ENCODE measurements at regions not wholly inside any gene's neighbourhood (a gene's known extent, or its start where the extent isn't known, plus 50 kb on each side); places are given as distances from the start of the nearest gene placed in this dataset.

DNA sequence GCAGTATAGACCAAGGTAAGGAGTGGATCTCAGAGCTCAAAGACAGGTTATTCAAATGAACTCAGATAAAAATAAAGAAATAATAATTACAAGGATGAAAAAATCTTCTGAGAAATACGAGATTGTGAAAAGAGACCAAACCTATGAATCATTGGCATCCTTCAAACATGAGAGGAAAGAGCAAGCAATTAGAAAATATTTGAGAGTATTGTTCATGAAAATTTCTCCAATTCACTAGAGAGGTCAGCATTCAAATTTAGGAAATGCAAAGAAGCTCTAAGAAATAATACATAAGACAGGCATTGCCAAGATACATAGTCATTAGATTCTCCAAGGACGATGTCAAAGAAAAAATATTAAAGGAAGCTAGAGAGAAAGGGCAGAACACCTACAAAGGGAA, 93.5 kb upstream of the GALNTL6 start (continued):
- no peak for TF ChIP-seq POLR2AphosphoS5 (IDR thresholded peaks at IDR 0.05; ENCODE audit: low read depth)
- no peak for TF ChIP-seq EZH2 (IDR thresholded peaks at IDR 0.05; ENCODE audit: low read depth, unreplicated experiment)
- TF ChIP-seq, protein P1, sequence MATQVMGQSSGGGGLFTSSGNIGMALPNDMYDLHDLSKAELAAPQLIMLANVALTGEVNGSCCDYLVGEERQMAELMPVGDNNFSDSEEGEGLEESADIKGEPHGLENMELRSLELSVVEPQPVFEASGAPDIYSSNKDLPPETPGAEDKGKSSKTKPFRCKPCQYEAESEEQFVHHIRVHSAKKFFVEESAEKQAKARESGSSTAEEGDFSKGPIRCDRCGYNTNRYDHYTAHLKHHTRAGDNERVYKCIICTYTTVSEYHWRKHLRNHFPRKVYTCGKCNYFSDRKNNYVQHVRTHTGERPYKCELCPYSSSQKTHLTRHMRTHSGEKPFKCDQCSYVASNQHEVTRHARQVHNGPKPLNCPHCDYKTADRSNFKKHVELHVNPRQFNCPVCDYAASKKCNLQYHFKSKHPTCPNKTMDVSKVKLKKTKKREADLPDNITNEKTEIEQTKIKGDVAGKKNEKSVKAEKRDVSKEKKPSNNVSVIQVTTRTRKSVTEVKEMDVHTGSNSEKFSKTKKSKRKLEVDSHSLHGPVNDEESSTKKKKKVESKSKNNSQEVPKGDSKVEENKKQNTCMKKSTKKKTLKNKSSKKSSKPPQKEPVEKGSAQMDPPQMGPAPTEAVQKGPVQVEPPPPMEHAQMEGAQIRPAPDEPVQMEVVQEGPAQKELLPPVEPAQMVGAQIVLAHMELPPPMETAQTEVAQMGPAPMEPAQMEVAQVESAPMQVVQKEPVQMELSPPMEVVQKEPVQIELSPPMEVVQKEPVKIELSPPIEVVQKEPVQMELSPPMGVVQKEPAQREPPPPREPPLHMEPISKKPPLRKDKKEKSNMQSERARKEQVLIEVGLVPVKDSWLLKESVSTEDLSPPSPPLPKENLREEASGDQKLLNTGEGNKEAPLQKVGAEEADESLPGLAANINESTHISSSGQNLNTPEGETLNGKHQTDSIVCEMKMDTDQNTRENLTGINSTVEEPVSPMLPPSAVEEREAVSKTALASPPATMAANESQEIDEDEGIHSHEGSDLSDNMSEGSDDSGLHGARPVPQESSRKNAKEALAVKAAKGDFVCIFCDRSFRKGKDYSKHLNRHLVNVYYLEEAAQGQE (IDR thresholded peaks at IDR 0.05; ENCODE audit: unreplicated experiment), result no peak
- no peak for TF ChIP-seq ZNF331 (CRISPR knock-in tag; IDR thresholded peaks at IDR 0.05; ENCODE audit: low read depth)
- no peak for TF ChIP-seq NANOG (IDR thresholded peaks at IDR 0.05; ENCODE audit: borderline replicate concordance)
- TF ChIP-seq CREB1 (CRISPR knock-in tag; IDR thresholded peaks at IDR 0.05; ENCODE audit: low read depth), result no peak
- TF ChIP-seq JUNB (IDR thresholded peaks at IDR 0.05; ENCODE audit: unreplicated experiment), result no peak
- TF ChIP-seq, protein P2, sequence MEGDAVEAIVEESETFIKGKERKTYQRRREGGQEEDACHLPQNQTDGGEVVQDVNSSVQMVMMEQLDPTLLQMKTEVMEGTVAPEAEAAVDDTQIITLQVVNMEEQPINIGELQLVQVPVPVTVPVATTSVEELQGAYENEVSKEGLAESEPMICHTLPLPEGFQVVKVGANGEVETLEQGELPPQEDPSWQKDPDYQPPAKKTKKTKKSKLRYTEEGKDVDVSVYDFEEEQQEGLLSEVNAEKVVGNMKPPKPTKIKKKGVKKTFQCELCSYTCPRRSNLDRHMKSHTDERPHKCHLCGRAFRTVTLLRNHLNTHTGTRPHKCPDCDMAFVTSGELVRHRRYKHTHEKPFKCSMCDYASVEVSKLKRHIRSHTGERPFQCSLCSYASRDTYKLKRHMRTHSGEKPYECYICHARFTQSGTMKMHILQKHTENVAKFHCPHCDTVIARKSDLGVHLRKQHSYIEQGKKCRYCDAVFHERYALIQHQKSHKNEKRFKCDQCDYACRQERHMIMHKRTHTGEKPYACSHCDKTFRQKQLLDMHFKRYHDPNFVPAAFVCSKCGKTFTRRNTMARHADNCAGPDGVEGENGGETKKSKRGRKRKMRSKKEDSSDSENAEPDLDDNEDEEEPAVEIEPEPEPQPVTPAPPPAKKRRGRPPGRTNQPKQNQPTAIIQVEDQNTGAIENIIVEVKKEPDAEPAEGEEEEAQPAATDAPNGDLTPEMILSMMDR (conservative IDR thresholded peaks at IDR 0.05; ENCODE audit: low read depth in 2 of 2), result no peak
- TF ChIP-seq STAT1 (IDR thresholded peaks at IDR 0.05; ENCODE audit: unreplicated experiment), result no peak
- no peak for TF ChIP-seq ZNF114 (CRISPR knock-in tag; IDR thresholded peaks at IDR 0.05)

DNA sequence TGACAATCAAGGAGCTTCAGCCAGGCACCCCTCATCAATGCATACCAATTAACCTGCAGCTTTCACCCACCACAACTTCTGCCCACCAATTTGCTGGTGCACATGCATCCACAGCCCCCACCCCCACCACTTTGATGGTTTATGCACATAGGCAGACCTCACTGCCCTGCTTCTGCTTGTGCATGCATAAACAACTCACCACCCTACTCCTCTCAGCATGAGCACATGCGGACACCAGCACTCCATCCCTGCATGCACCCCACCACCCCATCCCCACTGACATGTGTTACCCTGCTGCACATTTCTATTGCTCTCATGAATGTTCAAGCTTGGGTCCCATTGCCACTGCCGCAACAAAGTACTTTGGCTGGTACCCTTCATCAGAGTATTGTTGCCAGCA, 94.5 kb upstream of the GALNTL6 start:
- no peak overlapping the region for H3K27ac ChIP-seq (ENCODE audit: low read depth)
- DNase-seq (ENCODE audit: low spot score) (no peak), ATAC-seq (no peak)
- H3K27me3 ChIP-seq (ENCODE audit: insufficient read depth), result no peaks in the 10 kb centered on the region
- no peaks in the 10 kb centered on the region for H3K4me1 ChIP-seq (ENCODE audit: insufficient read depth)
- TF ChIP-seq ZNF114 (CRISPR knock-in tag; IDR thresholded peaks at IDR 0.05), result no peak
- TF ChIP-seq EZH2phosphoT487 (IDR thresholded peaks at IDR 0.05; ENCODE audit: unreplicated experiment), result no peak
- no peak for TF ChIP-seq POLR2AphosphoS5 (IDR thresholded peaks at IDR 0.05; ENCODE audit: low read depth)
- TF ChIP-seq, protein P3, sequence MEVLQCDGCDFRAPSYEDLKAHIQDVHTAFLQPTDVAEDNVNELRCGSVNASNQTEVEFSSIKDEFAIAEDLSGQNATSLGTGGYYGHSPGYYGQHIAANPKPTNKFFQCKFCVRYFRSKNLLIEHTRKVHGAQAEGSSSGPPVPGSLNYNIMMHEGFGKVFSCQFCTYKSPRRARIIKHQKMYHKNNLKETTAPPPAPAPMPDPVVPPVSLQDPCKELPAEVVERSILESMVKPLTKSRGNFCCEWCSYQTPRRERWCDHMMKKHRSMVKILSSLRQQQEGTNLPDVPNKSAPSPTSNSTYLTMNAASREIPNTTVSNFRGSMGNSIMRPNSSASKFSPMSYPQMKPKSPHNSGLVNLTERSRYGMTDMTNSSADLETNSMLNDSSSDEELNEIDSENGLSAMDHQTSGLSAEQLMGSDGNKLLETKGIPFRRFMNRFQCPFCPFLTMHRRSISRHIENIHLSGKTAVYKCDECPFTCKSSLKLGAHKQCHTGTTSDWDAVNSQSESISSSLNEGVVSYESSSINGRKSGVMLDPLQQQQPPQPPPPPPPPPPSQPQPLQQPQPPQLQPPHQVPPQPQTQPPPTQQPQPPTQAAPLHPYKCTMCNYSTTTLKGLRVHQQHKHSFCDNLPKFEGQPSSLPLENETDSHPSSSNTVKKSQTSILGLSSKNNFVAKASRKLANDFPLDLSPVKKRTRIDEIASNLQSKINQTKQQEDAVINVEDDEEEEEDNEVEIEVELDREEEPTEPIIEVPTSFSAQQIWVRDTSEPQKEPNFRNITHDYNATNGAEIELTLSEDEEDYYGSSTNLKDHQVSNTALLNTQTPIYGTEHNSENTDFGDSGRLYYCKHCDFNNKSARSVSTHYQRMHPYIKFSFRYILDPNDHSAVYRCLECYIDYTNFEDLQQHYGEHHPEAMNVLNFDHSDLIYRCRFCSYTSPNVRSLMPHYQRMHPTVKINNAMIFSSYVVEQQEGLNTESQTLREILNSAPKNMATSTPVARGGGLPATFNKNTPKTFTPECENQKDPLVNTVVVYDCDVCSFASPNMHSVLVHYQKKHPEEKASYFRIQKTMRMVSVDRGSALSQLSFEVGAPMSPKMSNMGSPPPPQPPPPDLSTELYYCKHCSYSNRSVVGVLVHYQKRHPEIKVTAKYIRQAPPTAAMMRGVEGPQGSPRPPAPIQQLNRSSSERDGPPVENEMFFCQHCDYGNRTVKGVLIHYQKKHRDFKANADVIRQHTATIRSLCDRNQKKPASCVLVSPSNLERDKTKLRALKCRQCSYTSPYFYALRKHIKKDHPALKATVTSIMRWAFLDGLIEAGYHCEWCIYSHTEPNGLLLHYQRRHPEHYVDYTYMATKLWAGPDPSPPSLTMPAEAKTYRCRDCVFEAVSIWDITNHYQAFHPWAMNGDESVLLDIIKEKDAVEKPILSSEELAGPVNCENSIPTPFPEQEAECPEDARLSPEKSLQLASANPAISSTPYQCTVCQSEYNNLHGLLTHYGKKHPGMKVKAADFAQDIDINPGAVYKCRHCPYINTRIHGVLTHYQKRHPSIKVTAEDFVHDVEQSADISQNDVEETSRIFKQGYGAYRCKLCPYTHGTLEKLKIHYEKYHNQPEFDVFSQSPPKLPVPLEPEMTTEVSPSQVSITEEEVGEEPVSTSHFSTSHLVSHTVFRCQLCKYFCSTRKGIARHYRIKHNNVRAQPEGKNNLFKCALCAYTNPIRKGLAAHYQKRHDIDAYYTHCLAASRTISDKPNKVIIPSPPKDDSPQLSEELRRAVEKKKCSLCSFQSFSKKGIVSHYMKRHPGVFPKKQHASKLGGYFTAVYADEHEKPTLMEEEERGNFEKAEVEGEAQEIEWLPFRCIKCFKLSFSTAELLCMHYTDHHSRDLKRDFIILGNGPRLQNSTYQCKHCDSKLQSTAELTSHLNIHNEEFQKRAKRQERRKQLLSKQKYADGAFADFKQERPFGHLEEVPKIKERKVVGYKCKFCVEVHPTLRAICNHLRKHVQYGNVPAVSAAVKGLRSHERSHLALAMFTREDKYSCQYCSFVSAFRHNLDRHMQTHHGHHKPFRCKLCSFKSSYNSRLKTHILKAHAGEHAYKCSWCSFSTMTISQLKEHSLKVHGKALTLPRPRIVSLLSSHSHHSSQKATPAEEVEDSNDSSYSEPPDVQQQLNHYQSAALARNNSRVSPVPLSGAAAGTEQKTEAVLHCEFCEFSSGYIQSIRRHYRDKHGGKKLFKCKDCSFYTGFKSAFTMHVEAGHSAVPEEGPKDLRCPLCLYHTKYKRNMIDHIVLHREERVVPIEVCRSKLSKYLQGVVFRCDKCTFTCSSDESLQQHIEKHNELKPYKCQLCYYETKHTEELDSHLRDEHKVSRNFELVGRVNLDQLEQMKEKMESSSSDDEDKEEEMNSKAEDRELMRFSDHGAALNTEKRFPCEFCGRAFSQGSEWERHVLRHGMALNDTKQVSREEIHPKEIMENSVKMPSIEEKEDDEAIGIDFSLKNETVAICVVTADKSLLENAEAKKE (CRISPR knock-in tag; IDR thresholded peaks at IDR 0.05), result no peak
- H3K9me2 ChIP-seq (ENCODE audit: insufficient read depth), result 0 out of 2 replicates have a peak, but pooled peaks cover 7% of the 10 kb centered on the region
- no peak overlapping the region for H3K4me2 ChIP-seq
- Mint-ChIP-seq H3K27me3 (ENCODE audit: insufficient read depth, low read depth, poor library complexity) (peaks cover 2% of the 10 kb centered on the region), H3K4me1 (no peaks in the 10 kb centered on the region; the same call in 1 of the 3 replicates), H3K4me3 (no peak overlapping the region), H3K27ac (no peak overlapping the region), H3K36me3 (ENCODE audit: low read depth) (peaks cover 11% of the 10 kb centered on the region; the same call in 1 of the 3 replicates), H3K9me3 (peaks cover 29% of the 10 kb centered on the region)
- H3K36me3 ChIP-seq (ENCODE audit: insufficient read depth), result no peaks in the 10 kb centered on the region
- H2AFZ ChIP-seq, result no peak overlapping the region
- no peaks in the 10 kb centered on the region for H3F3A ChIP-seq (replicated peaks; ENCODE audit: low read depth)
- H3K79me2 ChIP-seq (replicated peaks; ENCODE audit: insufficient read depth), result no peaks in the 10 kb centered on the region
- H4K20me1 ChIP-seq (replicated peaks; ENCODE audit: insufficient read depth), result no peaks in the 10 kb centered on the region
- H3K4me3 ChIP-seq, result no peak overlapping the region

All from GM23338 (cell line).